ENCODE measurements at regions not wholly inside any gene's neighbourhood (a gene's known extent, or its start where the extent isn't known, plus 50 kb on each side); places are given as distances from the start of the nearest gene placed in this dataset.

- TF ChIP-seq CTCF (conservative IDR thresholded peaks at IDR 0.05 in 1 of 2, IDR thresholded peaks at IDR 0.05 in 1 of 2; ENCODE audit: low read depth in 1 of 2, low read length in 2 of 2) (no peak), EZH2 (IDR thresholded peaks at IDR 0.05; ENCODE audit: low read length, missing control alignments) (no peak)
Measured at GRCh38 chr6:153621070-153621469, 418.0 kb upstream of the OPRM1 start.

Measured in fibroblast of lung (primary cell).